ENCODE measurements at regions not wholly inside any gene's neighbourhood (a gene's known extent, or its start where the extent isn't known, plus 50 kb on each side); places are given as distances from the start of the nearest gene placed in this dataset.

- 70 to 79% methylated on average over 2 of the region's 2 CpGs for WGBS, 2 donors (ENCODE audit: low coverage in 1 of 2)
- H3K27ac ChIP-seq = no peak overlapping the region
- H3K36me3 ChIP-seq = no peaks in the 10 kb centered on the region
- no peaks in the 10 kb centered on the region for H3K27me3 ChIP-seq
- no peaks in the 10 kb centered on the region for H3K4me1 ChIP-seq
- TF ChIP-seq, protein P1, sequence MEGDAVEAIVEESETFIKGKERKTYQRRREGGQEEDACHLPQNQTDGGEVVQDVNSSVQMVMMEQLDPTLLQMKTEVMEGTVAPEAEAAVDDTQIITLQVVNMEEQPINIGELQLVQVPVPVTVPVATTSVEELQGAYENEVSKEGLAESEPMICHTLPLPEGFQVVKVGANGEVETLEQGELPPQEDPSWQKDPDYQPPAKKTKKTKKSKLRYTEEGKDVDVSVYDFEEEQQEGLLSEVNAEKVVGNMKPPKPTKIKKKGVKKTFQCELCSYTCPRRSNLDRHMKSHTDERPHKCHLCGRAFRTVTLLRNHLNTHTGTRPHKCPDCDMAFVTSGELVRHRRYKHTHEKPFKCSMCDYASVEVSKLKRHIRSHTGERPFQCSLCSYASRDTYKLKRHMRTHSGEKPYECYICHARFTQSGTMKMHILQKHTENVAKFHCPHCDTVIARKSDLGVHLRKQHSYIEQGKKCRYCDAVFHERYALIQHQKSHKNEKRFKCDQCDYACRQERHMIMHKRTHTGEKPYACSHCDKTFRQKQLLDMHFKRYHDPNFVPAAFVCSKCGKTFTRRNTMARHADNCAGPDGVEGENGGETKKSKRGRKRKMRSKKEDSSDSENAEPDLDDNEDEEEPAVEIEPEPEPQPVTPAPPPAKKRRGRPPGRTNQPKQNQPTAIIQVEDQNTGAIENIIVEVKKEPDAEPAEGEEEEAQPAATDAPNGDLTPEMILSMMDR (IDR thresholded peaks at IDR 0.05) = no peak
- TF ChIP-seq POLR2A (IDR thresholded peaks at IDR 0.05) (no peak), EP300 (IDR thresholded peaks at IDR 0.05) (no peak), POLR2AphosphoS5 (IDR thresholded peaks at IDR 0.05) (no peak)
- H3K4me3 ChIP-seq = no peak overlapping the region
- ATAC-seq = no peak
- no peaks in the 10 kb centered on the region for H3K9me3 ChIP-seq
These were observed 58.1 kb downstream of the NPAP1 start for GRCh38 chr15:24733659-24734058.

DNA sequence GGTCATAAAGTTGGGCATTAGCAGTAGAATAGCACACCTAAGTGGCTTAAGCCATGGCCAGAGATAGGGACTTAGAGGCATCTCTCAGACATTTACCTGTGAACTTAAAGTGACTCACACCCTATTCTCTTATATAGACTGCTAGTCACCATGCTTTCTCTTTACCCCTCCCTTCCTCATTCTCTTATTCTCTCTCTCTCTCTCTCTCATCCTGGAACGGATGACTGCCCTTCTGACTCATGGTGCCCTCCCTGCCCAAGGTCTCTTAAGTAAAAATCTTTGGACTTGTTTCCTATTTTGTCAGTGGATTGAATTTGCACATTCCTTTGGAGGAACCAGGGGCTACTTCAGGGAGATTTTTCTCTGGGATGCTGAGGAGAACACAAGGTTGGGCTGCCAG is 58.8 kb downstream of the NPAP1 start:
- WGBS, 2 donors (ENCODE audit: low coverage in 1 of 2) = 13 to 63% methylated on average over 1 of the region's 1 CpG
- H3K27me3 ChIP-seq = no peaks in the 10 kb centered on the region
- H3K4me3 ChIP-seq = no peak overlapping the region
- no peak for TF ChIP-seq EP300 (IDR thresholded peaks at IDR 0.05)
- no peaks in the 10 kb centered on the region for H3K4me1 ChIP-seq
- H3K9me3 ChIP-seq = no peaks in the 10 kb centered on the region
- no peaks in the 10 kb centered on the region for H3K36me3 ChIP-seq
- no peak overlapping the region for H3K27ac ChIP-seq
- ATAC-seq = no peak

GRCh38 chr15:24745290-24745689 is 69.7 kb downstream of the NPAP1 start:
- H3K27me3 ChIP-seq = peaks cover 24% of the 10 kb centered on the region

DNA sequence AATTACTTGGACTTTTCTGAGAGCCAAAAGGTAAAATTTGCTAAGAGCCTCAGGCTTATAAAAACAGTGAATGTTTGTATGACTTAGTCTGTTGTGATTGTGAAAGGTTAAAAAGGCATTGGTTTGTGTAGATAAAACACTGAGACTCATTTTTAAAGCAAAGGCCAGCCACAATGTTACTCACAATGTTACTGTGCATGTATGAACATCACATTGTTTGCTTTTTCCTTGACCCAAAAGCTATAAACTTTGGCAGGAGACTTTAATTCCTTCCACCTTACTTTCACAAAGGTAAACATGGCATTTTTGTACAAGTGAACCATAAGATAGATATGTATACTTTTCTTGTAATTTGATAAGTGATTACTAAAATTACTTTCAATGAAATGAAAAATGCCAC is 70.5 kb downstream of the NPAP1 start:
- H3K4me3 ChIP-seq = no peak overlapping the region
- TF ChIP-seq POLR2A (IDR thresholded peaks at IDR 0.05) (no peak), POLR2AphosphoS5 (IDR thresholded peaks at IDR 0.05) (no peak), EP300 (IDR thresholded peaks at IDR 0.05) (no peak)
- TF ChIP-seq, protein P1 (IDR thresholded peaks at IDR 0.05) = no peak
- H3K9me3 ChIP-seq = peaks cover 0 to 7% (median 0%) of the 10 kb centered on the region in 3 donors
- H3K27me3 ChIP-seq = peaks cover 24% of the 10 kb centered on the region
- no peaks in the 10 kb centered on the region for H3K36me3 ChIP-seq
- H3K27ac ChIP-seq = no peak overlapping the region
- no peaks in the 10 kb centered on the region for H3K4me1 ChIP-seq
- no peak for ATAC-seq

More at GRCh38 chr15:24745290-24745689, 69.7 kb downstream of the NPAP1 start:
- TF ChIP-seq, protein P1 (IDR thresholded peaks at IDR 0.05) = no peak
- TF ChIP-seq EP300 (IDR thresholded peaks at IDR 0.05) (no peak), POLR2AphosphoS5 (IDR thresholded peaks at IDR 0.05) (no peak), POLR2A (IDR thresholded peaks at IDR 0.05) (no peak)
- Histone ChIP-seq H3K4me1 (no peaks in the 10 kb centered on the region), H3K9me3 (peaks cover 0 to 7% (median 0%) of the 10 kb centered on the region in 3 donors), H3K27ac (no peak overlapping the region), H3K36me3 (no peaks in the 10 kb centered on the region), H3K4me3 (no peak overlapping the region)
- no peak for ATAC-seq

DNA sequence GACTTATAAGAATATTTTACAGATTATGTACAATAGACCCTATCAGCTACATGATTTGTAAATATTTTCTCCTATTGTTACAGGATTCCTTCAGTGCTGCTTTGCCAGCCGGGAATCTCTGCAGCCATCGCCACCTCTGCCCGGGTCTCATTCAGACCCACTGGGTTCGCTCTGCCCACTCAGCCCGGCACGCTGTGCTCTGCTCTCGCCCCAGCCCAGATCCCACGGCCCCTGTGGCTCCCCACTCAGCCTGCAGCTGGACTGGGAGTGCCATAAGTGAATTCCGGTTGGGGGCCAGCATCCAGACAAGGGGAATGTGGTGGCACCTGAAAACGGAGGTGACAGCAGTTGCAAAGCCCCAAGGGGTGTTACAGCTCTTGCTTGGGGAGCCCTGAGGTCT is 71.8 kb downstream of the NPAP1 start:
- Histone ChIP-seq H3K36me3 (no peaks in the 10 kb centered on the region), H3K27ac (no peak overlapping the region), H3K27me3 (peaks cover 24% of the 10 kb centered on the region), H3K9me3 (peaks cover 0 to 7% (median 0%) of the 10 kb centered on the region in 3 donors), H3K4me3 (no peak overlapping the region), H3K4me1 (no peaks in the 10 kb centered on the region)
- ATAC-seq = no peak
- WGBS, 2 donors (ENCODE audit: low coverage in 1 of 2) = 95% methylated on average over 4 of the region's 10 CpGs; no CpG with 5 or more reads in 1 of the 2 donors
- TF ChIP-seq EP300 (IDR thresholded peaks at IDR 0.05) = no peak
- TF ChIP-seq, protein P1 (IDR thresholded peaks at IDR 0.05) = no peak
- no peak for TF ChIP-seq POLR2AphosphoS5 (IDR thresholded peaks at IDR 0.05)
- no peak for TF ChIP-seq POLR2A (IDR thresholded peaks at IDR 0.05)
